NCI-H128 (cell line): ENCODE measurements at regions not wholly inside any gene's neighbourhood (a gene's known extent, or its start where the extent isn't known, plus 50 kb on each side); places are given as distances from the start of the nearest gene placed in this dataset.
"Not testable (repeated sequence)": the region's sequence is repeated elsewhere in the genome, so short reads cannot be mapped to it uniquely, and the experiment has no call there.

Experiments used
- DNase-seq: peaks from one replicate; lab custom pipeline; 2025; ENCODE audit not compliant: unreplicated experiment; lab: John Stamatoyannopoulos, UW

- DNase-seq: no peak
These were observed 83.5 kb upstream of the ADPGK start for GRCh38 chr15:72866866-72867616.

GRCh38 chr15:72866182-72866581 is 82.6 kb upstream of the ADPGK start:
- DNase-seq: no peak

GRCh38 chr15:72865486-72865885 is 81.9 kb upstream of the ADPGK start:
- DNase-seq: no peak

- DNase-seq: no peak
These were observed 81.1 kb upstream of the ADPGK start for GRCh38 chr15:72864681-72865080.

GRCh38 chr15:72861354-72861910 is 77.9 kb upstream of the ADPGK start:
- DNase-seq: no peak

GRCh38 chr15:72859757-72860145 is 76.2 kb upstream of the ADPGK start:
- DNase-seq: no peak

- no peak for DNase-seq
These were observed 75.6 kb upstream of the ADPGK start for GRCh38 chr15:72859017-72859756.

GRCh38 chr15:72858205-72858604 is 74.6 kb upstream of the ADPGK start:
- DNase-seq: no peak

GRCh38 chr15:72857331-72858063 is 73.9 kb upstream of the ADPGK start:
- DNase-seq: no peak

- DNase-seq: no peak
These were observed 73.0 kb upstream of the ADPGK start for GRCh38 chr15:72856549-72857040.

GRCh38 chr15:72855791-72856190 is 72.2 kb upstream of the ADPGK start:
- no peak for DNase-seq

- no peak for DNase-seq
These were observed 68.7 kb upstream of the ADPGK start for GRCh38 chr15:72852273-72852672.

- DNase-seq: no peak
These were observed 68.0 kb upstream of the ADPGK start for GRCh38 chr15:72851586-72851985.

- no peak for DNase-seq
These were observed 67.3 kb upstream of the ADPGK start for GRCh38 chr15:72850833-72851232.

- no peak for DNase-seq
These were observed 64.2 kb upstream of the ADPGK start for GRCh38 chr15:72847806-72848205.

- DNase-seq: no peak
These were observed 63.5 kb upstream of the ADPGK start for GRCh38 chr15:72847033-72847432.

GRCh38 chr15:72845981-72846383 is 62.4 kb upstream of the ADPGK start:
- no peak for DNase-seq

GRCh38 chr15:72844067-72844466 is 60.5 kb upstream of the ADPGK start:
- DNase-seq: no peak

GRCh38 chr15:72843340-72843739 is 59.8 kb upstream of the ADPGK start:
- DNase-seq: not testable (repeated sequence)

GRCh38 chr15:72840114-72840513 is 56.6 kb upstream of the ADPGK start:
- no peak for DNase-seq

GRCh38 chr15:72838311-72838731 is 54.8 kb upstream of the ADPGK start:
- DNase-seq: no peak
